H1 (cell line): ENCODE measurements at regions not wholly inside any gene's neighbourhood (a gene's known extent, or its start where the extent isn't known, plus 50 kb on each side); places are given as distances from the start of the nearest gene placed in this dataset.

Experiments used
- CTCF ChIA-PET: fragments of 300-600 bp; sonication (Branson Sonifier 250); formaldehyde crosslinking; loops from one replicate; lab custom pipeline; 2021; ENCODE audit not compliant: partially characterized antibody; lab: Charles Lee
- POLR2A ChIA-PET: fragments of 300-600 bp; sonication (Branson Sonifier 250); formaldehyde crosslinking; loops from one replicate; lab custom pipeline; 2021; ENCODE audit warnings: inconsistent platforms; ENCODE audit not compliant: partially characterized antibody; lab: Charles Lee
- DNase-seq, 2 experiments: peaks; one replicate each; pipeline versions ENCODE4 v3.0.0 to v3.0.0-alpha.2; 2010 to 2022; ENCODE audit warnings: low spot score in 2 of 2, low read depth in 1 of 2, mixed read lengths in 1 of 2
- FAIRE-seq: peaks from 2 replicates; lab custom pipeline; 2011; peaks lifted over from hg19 to GRCh38; lab: Jason Lieb, UNC
- H2AFZ ChIP-seq: 2 replicates; pipeline ENCODE4 v1.8.1; 2012; ENCODE audit warnings: low read length, inconsistent platforms
- H2AK5ac ChIP-seq: 2 replicates; pipeline ENCODE4 v1.6.1; 2013; ENCODE audit warnings: low read depth, low read length
- H2BK120ac ChIP-seq: replicated peaks from 2 replicates; pipeline ENCODE3; 2013; ENCODE audit warnings: low read depth, low read length, inconsistent platforms
- H2BK12ac ChIP-seq: 2 replicates; pipeline ENCODE4 v1.6.1; 2013; ENCODE audit warnings: low read depth, low read length
- H2BK15ac ChIP-seq: 2 replicates; pipeline ENCODE4 v1.6.1; 2013; ENCODE audit warnings: low read length
- H2BK20ac ChIP-seq: 2 replicates; pipeline ENCODE4 v1.6.1; 2013; ENCODE audit warnings: low read length
- H2BK5ac ChIP-seq: 2 replicates; pipeline ENCODE4 v1.6.1; 2013; ENCODE audit warnings: low read depth, low read length
- H3K14ac ChIP-seq: 2 replicates; pipeline ENCODE4 v1.6.1; 2013; ENCODE audit warnings: inconsistent platforms; ENCODE audit not compliant: insufficient read length
- H3K18ac ChIP-seq: 2 replicates; pipeline ENCODE4 v1.6.1; 2013; ENCODE audit warnings: low read length; ENCODE audit errors: extremely low read depth
- H3K23ac ChIP-seq: 2 replicates; pipeline ENCODE4 v1.6.1; 2013; ENCODE audit warnings: inconsistent platforms; ENCODE audit not compliant: insufficient read length
- H3K23me2 ChIP-seq: 2 replicates; pipeline ENCODE4 v1.6.1; 2013; ENCODE audit warnings: low read depth, low read length
- H3K27ac ChIP-seq: 2 replicates; pipeline ENCODE4 v1.6.1; 2011; ENCODE audit warnings: low read depth, low read length, inconsistent platforms
- H3K27me3 ChIP-seq, 4 experiments: replicated peaks in 1 of 4; 1 replicate in 1 of 4; 2 replicates in 3 of 4; pipeline versions ENCODE4 v1.6.1 to v1.8.1; 2011 to 2013; ENCODE audit warnings: low read length in 3 of 4, mild to moderate bottlenecking in 3 of 4, inconsistent platforms in 2 of 4, mixed read lengths in 2 of 4, moderate library complexity in 1 of 4; ENCODE audit not compliant: control insufficient read depth in 3 of 4, insufficient read depth in 3 of 4; ENCODE audit errors: extremely low read depth in 1 of 4
- H3K36me3 ChIP-seq, 4 experiments: 2 replicates each; pipeline versions ENCODE4 v1.6.1 to v1.8.1; 2011 to 2013; ENCODE audit warnings: mild to moderate bottlenecking in 4 of 4, low read length in 3 of 4, moderate library complexity in 2 of 4, control low read depth in 1 of 4, inconsistent platforms in 1 of 4; ENCODE audit not compliant: insufficient read depth in 4 of 4, control insufficient read depth in 2 of 4
- H3K4ac ChIP-seq: replicated peaks from 2 replicates; pipeline ENCODE3; 2013; ENCODE audit warnings: low read length, low read depth, mixed read lengths, inconsistent platforms; ENCODE audit not compliant: insufficient read length
- H3K4me1 ChIP-seq, 4 experiments: replicated peaks in 1 of 4; 1 replicate in 1 of 4; 2 replicates in 3 of 4; pipeline versions ENCODE4 v1.6.1 to v1.8.1; 2011 to 2013; ENCODE audit warnings: low read length in 3 of 4, inconsistent platforms in 2 of 4, mixed read lengths in 1 of 4; ENCODE audit not compliant: insufficient read depth in 4 of 4, control insufficient read depth in 3 of 4
- H3K4me2 ChIP-seq, 2 experiments: 2 replicates each; pipeline versions ENCODE4 v1.6.1 to v1.8.1; 2011 to 2013; ENCODE audit warnings: low read depth in 2 of 2, low read length in 2 of 2, control low read depth in 1 of 2, inconsistent platforms in 1 of 2, mild to moderate bottlenecking in 1 of 2; ENCODE audit not compliant: insufficient read depth in 1 of 2
- H3K4me3 ChIP-seq, 4 experiments: fragments of 200-600, 300-600 bp in 1 of 4; sonication (generic), shearing (Covaris generic), sonication (Bioruptor Twin) in 1 of 4; 2 replicates each; pipeline versions ENCODE4 v1.5.1 to v1.8.1; 2011 to 2016; ENCODE audit warnings: low read length in 4 of 4, low read depth in 3 of 4, control low read depth in 2 of 4, inconsistent platforms in 2 of 4, mild to moderate bottlenecking in 2 of 4, mixed read lengths in 1 of 4, moderate library complexity in 1 of 4; ENCODE audit not compliant: insufficient read depth in 2 of 4; ENCODE audit errors: extremely low read depth in 1 of 4
- H3K56ac ChIP-seq: replicated peaks from 2 replicates; pipeline ENCODE3; 2013; ENCODE audit warnings: low read depth, mild to moderate bottlenecking, mixed read lengths, low read length, inconsistent platforms; ENCODE audit not compliant: insufficient read length
- H3K79me1 ChIP-seq: 2 replicates; pipeline ENCODE4 v1.6.1; 2013; ENCODE audit warnings: low read depth, low read length, control low read depth
- H3K79me2 ChIP-seq, 2 experiments: 2 replicates each; pipeline versions ENCODE4 v1.6.1 to v1.8.1; 2012 to 2013; ENCODE audit warnings: low read length in 2 of 2, mild to moderate bottlenecking in 2 of 2, inconsistent platforms in 1 of 2; ENCODE audit not compliant: insufficient read depth in 2 of 2, control insufficient read depth in 1 of 2
- H3K9ac ChIP-seq, 4 experiments: replicated peaks in 1 of 4; 1 replicate in 1 of 4; 2 replicates in 3 of 4; pipeline versions ENCODE4 v1.6.1 to v1.8.1; 2011 to 2013; ENCODE audit warnings: low read depth in 3 of 4, low read length in 3 of 4, control low read depth in 2 of 4, mild to moderate bottlenecking in 2 of 4, moderate library complexity in 2 of 4, inconsistent platforms in 1 of 4; ENCODE audit errors: extremely low read depth in 1 of 4
- H3K9me3 ChIP-seq, 2 experiments: 2 replicates each; pipeline versions ENCODE4 v1.6.1 to v1.8.1; 2012 to 2013; ENCODE audit warnings: mild to moderate bottlenecking in 2 of 2, moderate library complexity in 2 of 2, control low read depth in 1 of 2, inconsistent platforms in 1 of 2, low read depth in 1 of 2, low read length in 1 of 2, mixed read lengths in 1 of 2; ENCODE audit not compliant: insufficient read depth in 2 of 2
- H4K20me1 ChIP-seq, 2 experiments: replicated peaks in 1 of 2; 2 replicates each; pipeline versions ENCODE3 to v1.8.1; 2011 to 2013; ENCODE audit warnings: inconsistent platforms in 2 of 2, low read length in 2 of 2, mild to moderate bottlenecking in 1 of 2; ENCODE audit not compliant: insufficient read depth in 2 of 2, control insufficient read depth in 1 of 2
- H4K5ac ChIP-seq: 2 replicates; pipeline ENCODE4 v1.6.1; 2013; ENCODE audit warnings: low read length, low read depth, mixed read lengths, inconsistent platforms; ENCODE audit not compliant: insufficient read length
- H4K8ac ChIP-seq: 2 replicates; pipeline ENCODE4 v1.8.0; 2013; ENCODE audit warnings: mild to moderate bottlenecking, moderate library complexity, low read length, inconsistent platforms; ENCODE audit not compliant: insufficient read depth; ENCODE audit errors: extremely low read depth
- H4K91ac ChIP-seq: replicated peaks from 2 replicates; pipeline ENCODE3; 2013; ENCODE audit warnings: low read length, mixed read lengths, inconsistent platforms; ENCODE audit not compliant: insufficient read length
- CBX8 ChIP-seq: fragments of 300-800, 300-1000 bp; sonication (generic); IDR thresholded peaks from 2 replicates; pipeline ENCODE4 v1.7.1; 2016; ENCODE audit warnings: low read depth, low read length, borderline replicate concordance
- CTBP2 ChIP-seq: IDR thresholded peaks from 2 replicates; pipeline ENCODE4 v1.7.0; 2011; ENCODE audit warnings: borderline replicate concordance, mild to moderate bottlenecking, moderate library complexity, mixed read lengths, low read length; ENCODE audit not compliant: insufficient read depth, insufficient read length
- EGR1 ChIP-seq: IDR thresholded peaks from 2 replicates; pipeline ENCODE4 v1.6.1; 2011; ENCODE audit warnings: low read depth, low read length, borderline replicate concordance
- FOSL1 ChIP-seq: IDR thresholded peaks from 2 replicates; pipeline ENCODE4 v1.6.1; 2011; ENCODE audit warnings: mild to moderate bottlenecking, low read depth, low read length, moderate library complexity; ENCODE audit not compliant: insufficient read depth
- MAFK ChIP-seq: IDR thresholded peaks from 2 replicates; pipeline ENCODE4 v1.6.1; 2012; ENCODE audit warnings: low read depth, mild to moderate bottlenecking, improper control_type of control experiment, low read length
- NRF1 ChIP-seq: IDR thresholded peaks from 2 replicates; pipeline ENCODE4 v1.6.1; 2011; ENCODE audit warnings: mild to moderate bottlenecking, low read depth, low read length, improper control_type of control experiment
- POLR2AphosphoS5 ChIP-seq: IDR thresholded peaks from 2 replicates; pipeline ENCODE4 v1.6.1; 2011; ENCODE audit warnings: low read depth, low read length
- RAD21 ChIP-seq, 2 experiments: IDR thresholded peaks in 1 of 2; conservative IDR thresholded peaks in 1 of 2; 2 replicates each; pipeline ENCODE4 v1.6.1; 2011; ENCODE audit warnings: low read depth in 2 of 2, low read length in 2 of 2, improper control_type of control experiment in 1 of 2, inconsistent platforms in 1 of 2, mild to moderate bottlenecking in 1 of 2, moderate library complexity in 1 of 2
- SP2 ChIP-seq: IDR thresholded peaks from 2 replicates; pipeline ENCODE4 v1.6.1; 2012; ENCODE audit warnings: mild to moderate bottlenecking, low read length, inconsistent platforms
- SRF ChIP-seq: IDR thresholded peaks from 2 replicates; pipeline ENCODE4 v1.6.1; 2011; ENCODE audit warnings: mild to moderate bottlenecking, low read depth, low read length, moderate library complexity
- SUZ12 ChIP-seq: fragments of 200-600 bp; sonication (generic); IDR thresholded peaks from 2 replicates; pipeline ENCODE4 v1.6.1; 2012; ENCODE audit warnings: mild to moderate bottlenecking, inconsistent platforms, low read length, moderate library complexity, mixed read lengths
- TAF1 ChIP-seq: IDR thresholded peaks from 2 replicates; pipeline ENCODE4 v1.6.1; 2011; ENCODE audit warnings: mild to moderate bottlenecking, low read depth, low read length
- TCF12 ChIP-seq: IDR thresholded peaks from 2 replicates; pipeline ENCODE4 v1.6.1; 2011; ENCODE audit warnings: low read depth, mild to moderate bottlenecking, low read length
- ZNF274 ChIP-seq: IDR thresholded peaks from 2 replicates; pipeline ENCODE4 v1.7.0; 2012; ENCODE audit warnings: low read length, borderline replicate concordance; ENCODE audit errors: extremely low read depth
- TF ChIP-seq, protein P1 (sequence below): IDR thresholded peaks from 2 replicates; pipeline ENCODE4 v1.6.1; 2012; ENCODE audit warnings: low read length, inconsistent platforms

DNA sequence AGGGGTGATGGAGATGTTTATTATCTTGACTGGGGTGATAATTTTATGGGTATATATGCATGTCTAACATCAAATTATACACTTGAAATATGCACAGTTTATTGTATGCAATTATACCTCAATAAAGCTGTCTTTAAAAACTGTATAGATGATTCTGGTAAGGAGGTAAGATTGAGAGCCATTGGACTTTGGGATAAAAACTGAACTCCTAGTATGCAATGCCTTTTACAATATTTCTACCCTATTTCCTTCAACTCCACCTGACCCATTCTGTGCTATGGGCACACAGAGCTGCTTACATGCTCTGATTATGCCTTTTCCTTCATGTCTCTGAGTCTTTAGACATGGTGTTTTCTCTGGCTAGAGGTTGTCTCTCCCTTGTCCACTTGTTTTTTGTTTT is 63.9 kb upstream of the UGP2 start:
- no peak overlapping the region for H4K91ac ChIP-seq
- no peak overlapping the region for H2BK15ac ChIP-seq
- H3K14ac ChIP-seq: no peak overlapping the region
- FAIRE-seq (no peak), DNase-seq (no peak)
- no peaks in the 10 kb centered on the region for H3K79me1 ChIP-seq
- no peak overlapping the region for H3K4me2 ChIP-seq
- no peaks in the 10 kb centered on the region for H3K27me3 ChIP-seq
- ChIA-PET POLR2A (interaction anchor here (0.8 to 2.1 kb wide), 2 partner anchors 64 to 68 kb away, joined by 3 to 6 read pairs; partner anchors contain the start of gene UGP2), CTCF (no interaction called here)
- no peaks in the 10 kb centered on the region for H3K79me2 ChIP-seq
- H2BK120ac ChIP-seq: no peak overlapping the region
- no peaks in the 10 kb centered on the region for H3K9me3 ChIP-seq
- H2BK12ac ChIP-seq: no peak overlapping the region
- H2AK5ac ChIP-seq: no peak overlapping the region
- no peak overlapping the region for H3K23ac ChIP-seq
- H2AFZ ChIP-seq: no peak overlapping the region
- no peak overlapping the region for H3K18ac ChIP-seq
- no peak overlapping the region for H3K9ac ChIP-seq
- H3K27ac ChIP-seq: no peak overlapping the region
- no peaks in the 10 kb centered on the region for H4K20me1 ChIP-seq
- no peak overlapping the region for H2BK5ac ChIP-seq
- H3K4me3 ChIP-seq: no peak overlapping the region
- H4K5ac ChIP-seq: no peak overlapping the region
- H2BK20ac ChIP-seq: no peak overlapping the region
- no peaks in the 10 kb centered on the region for H3K36me3 ChIP-seq
- H3K23me2 ChIP-seq: no peaks in the 10 kb centered on the region
- H3K56ac ChIP-seq: no peak overlapping the region
- no peak overlapping the region for H4K8ac ChIP-seq
- peaks cover 4 to 25% (median 16%) of the 10 kb centered on the region in 4 experiments; a peak in 5 of 7 replicates for H3K4me1 ChIP-seq
- H3K4ac ChIP-seq: no peak overlapping the region
- TF ChIP-seq, protein P1, sequence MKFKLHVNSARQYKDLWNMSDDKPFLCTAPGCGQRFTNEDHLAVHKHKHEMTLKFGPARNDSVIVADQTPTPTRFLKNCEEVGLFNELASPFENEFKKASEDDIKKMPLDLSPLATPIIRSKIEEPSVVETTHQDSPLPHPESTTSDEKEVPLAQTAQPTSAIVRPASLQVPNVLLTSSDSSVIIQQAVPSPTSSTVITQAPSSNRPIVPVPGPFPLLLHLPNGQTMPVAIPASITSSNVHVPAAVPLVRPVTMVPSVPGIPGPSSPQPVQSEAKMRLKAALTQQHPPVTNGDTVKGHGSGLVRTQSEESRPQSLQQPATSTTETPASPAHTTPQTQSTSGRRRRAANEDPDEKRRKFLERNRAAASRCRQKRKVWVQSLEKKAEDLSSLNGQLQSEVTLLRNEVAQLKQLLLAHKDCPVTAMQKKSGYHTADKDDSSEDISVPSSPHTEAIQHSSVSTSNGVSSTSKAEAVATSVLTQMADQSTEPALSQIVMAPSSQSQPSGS: no peak
- TF ChIP-seq NRF1 (no peak), TCF12 (no peak), SUZ12 (no peak), MAFK (no peak), FOSL1 (no peak), SP2 (no peak), ZNF274 (no peak), RAD21 (IDR thresholded peaks at IDR 0.05 in 1 of 2, conservative IDR thresholded peaks at IDR 0.05 in 1 of 2; ENCODE audit: low read depth in 2 of 2, low read length in 2 of 2) (no peak), CTBP2 (no peak), CBX8 (no peak), SRF (no peak), POLR2AphosphoS5 (no peak), TAF1 (no peak), EGR1 (no peak)
